Colon (tissue), 2 donors: ENCODE measurements at regions not wholly inside any gene's neighbourhood (a gene's known extent, or its start where the extent isn't known, plus 50 kb on each side); places are given as distances from the start of the nearest gene placed in this dataset.
"Not testable (repeated sequence)": the region's sequence is repeated elsewhere in the genome, so short reads cannot be mapped to it uniquely, and the experiment has no call there.

Experiments
- FAIRE-seq: peaks from 2 replicates; lab custom pipeline; 2012; peaks lifted over from hg19 to GRCh38; lab: Jason Lieb, UNC
- donor health status: control.
- donor health status: control.

GRCh38 chr5:162624110-162624509 lies 556.5 kb downstream of the GABRG2 start:
- FAIRE-seq, result no peak

- no peak for FAIRE-seq
Measured at GRCh38 chr5:162637481-162637880, 569.9 kb downstream of the GABRG2 start.

DNA sequence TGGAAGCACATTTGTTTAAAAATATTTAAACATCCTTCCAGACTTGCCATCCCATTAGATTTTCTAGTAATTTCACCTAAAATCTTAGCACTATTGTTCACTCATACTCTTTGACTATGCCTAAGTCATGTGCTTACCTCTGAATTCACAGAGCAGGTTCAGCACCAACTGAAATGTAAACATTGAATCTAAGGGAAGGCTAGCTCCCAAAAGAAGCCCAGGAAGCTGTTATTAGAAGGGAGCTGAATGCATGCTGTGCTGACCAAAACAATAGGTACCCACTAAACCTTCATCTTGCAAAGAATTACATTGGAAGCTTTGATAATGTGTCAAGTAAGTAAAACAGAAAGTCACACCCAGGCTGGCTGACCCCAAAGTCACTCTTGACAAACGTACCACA lies 571.3 kb downstream of the GABRG2 start:
- no peak for FAIRE-seq

DNA sequence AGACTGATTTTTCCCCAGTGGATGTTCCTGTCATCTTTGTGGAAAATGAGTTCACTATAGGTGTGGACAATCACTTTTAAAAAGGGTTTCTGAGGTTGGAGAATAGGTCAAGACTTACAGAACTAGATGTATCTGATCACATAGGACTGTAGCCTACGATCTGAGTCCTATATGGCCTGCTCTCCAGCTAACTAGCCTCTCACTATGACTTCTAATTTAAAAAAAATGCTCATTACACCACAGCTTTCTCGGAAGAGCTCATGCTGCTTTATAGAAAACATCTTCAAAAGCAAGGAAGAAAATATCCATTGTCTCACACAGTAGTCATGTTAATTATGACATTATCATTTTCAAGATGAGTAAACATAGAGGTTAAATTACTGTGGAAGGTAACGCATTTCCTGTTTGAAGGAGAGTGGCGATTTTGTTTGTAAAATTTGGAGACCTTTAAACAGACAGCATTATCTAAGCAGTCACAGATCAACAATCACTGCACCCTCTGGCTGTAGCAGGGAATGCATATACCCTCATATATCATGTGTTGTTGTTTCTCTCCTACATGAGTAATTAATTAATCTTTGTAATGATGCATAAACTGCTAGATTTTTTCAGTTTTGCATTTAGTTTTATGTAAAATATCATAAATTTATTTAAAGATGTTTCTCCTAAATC lies 573.7 kb downstream of the GABRG2 start:
- FAIRE-seq, result no peak

DNA sequence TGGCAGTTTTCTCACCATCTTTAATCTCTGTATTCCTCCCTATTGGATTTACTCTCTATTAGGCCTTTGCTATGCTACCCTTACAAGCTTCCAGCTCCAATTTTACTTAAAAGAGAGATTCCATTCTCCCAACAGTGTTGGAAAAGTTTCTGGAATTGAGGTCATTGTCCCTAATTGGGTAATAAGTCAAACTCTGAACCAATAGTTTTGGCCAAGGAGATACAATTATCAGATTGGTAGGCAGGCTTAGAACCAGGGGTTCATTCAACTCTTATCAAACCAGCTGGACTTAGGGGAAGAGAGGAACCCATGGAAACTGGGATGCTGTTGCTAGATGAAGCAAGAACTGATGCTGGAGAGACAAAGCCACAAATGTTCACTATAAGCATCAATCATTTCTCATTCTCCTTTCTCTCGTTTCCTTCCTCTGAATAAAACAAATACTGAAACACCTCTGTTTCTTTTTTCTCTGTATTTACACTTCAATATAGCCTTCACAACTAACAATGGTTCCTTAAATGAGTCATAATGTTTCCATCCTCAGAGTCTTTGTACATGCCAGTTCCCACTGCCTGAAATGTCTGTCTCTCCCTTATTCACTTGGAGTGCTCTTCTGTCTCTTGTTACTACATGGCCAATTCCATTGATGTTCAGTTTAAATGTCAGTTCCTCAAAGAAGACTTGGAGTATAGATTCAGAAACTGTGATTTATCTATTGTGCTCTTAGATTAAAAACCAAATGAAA lies 587.3 kb downstream of the GABRG2 start:
- no peak for FAIRE-seq

DNA sequence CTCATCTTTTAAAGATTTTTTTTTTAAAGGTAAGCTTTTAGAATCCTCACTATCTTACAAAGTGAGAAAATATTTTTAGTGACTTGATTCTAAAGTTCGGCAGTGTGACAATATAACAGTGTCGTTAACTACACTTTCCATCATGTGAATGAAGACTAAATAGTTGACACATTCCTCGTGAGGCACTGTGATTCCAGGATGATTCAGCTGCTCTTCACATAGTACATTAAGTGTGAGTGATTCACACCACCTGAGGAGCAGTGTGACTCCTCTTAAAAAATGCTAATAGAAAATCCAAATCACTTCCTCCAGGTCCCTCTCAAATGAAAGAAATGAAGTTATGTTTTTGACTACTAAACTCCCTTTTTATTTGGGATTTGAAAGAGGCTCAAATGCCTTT lies 589.5 kb downstream of the GABRG2 start:
- no peak for FAIRE-seq

DNA sequence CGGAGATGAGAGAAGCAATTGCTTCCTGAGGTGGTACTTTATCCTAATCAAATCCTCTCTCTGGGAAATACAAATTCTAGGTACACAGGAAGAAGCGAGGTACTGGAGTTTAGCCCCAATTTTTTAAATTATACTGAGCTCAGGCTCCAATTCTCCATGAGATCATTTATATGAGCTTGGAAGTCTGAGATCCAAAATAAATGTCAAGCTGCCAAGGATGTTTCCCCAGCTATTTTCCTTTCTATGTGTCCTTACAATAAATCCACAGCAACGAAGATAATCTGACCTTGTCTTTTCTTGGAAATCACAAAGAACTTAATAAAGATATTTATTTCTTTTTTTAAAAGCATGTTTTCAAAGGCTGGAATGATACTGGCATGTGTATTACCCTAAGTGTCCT lies 597.3 kb downstream of the GABRG2 start:
- no peak for FAIRE-seq

- no peak for FAIRE-seq
Measured at GRCh38 chr5:162668926-162669325, 601.4 kb downstream of the GABRG2 start.

GRCh38 chr5:162672061-162672460 lies 604.5 kb downstream of the GABRG2 start:
- no peak for FAIRE-seq

DNA sequence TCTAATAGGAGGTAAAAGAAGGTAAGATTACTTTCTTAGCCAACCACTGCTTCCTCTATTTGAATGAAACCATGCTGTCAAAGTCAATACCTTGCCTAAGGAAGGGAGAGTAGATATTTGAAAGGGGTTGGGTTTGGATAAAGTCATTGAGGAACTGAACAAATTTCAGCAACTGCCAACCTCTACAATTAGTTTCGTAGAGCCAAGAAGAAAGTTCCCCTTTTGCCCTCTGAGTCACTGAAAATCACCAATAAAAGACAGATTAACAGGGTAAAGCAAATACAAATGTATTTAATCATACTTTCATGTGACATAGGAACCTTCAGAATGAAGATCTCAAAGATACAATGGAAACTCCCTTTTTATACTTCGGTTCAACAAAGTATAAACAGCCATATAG lies 615.7 kb downstream of the GABRG2 start:
- peak; percentile 10 for FAIRE-seq

DNA sequence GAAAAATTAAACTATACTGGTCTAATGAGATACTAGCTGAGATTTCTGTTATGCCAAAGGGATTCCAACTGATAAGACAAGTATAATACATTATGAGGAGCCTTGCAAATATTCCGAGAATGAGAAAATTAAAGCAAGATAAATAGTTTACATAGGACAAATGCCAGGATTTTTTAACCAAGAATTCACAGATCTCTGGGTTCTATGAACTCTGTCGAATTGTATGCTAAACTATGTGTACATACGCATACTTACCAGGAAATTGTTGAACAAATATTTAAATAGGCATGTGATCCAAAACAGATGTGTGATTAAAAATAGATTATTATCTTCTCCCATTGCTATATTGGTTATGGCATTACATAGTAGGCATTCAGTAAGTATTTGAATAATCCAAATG lies 616.6 kb downstream of the GABRG2 start:
- FAIRE-seq, result no peak

GRCh38 chr5:162685302-162685701 lies 617.7 kb downstream of the GABRG2 start:
- no peak for FAIRE-seq

GRCh38 chr5:162696272-162696671 lies 628.7 kb downstream of the GABRG2 start:
- FAIRE-seq, result not testable (repeated sequence)

GRCh38 chr5:162699361-162699760 lies 631.8 kb downstream of the GABRG2 start:
- no peak for FAIRE-seq

GRCh38 chr5:162703914-162704313 lies 636.3 kb downstream of the GABRG2 start:
- no peak for FAIRE-seq

- FAIRE-seq, result no peak
Measured at GRCh38 chr5:162711244-162711643, 643.7 kb downstream of the GABRG2 start.

DNA sequence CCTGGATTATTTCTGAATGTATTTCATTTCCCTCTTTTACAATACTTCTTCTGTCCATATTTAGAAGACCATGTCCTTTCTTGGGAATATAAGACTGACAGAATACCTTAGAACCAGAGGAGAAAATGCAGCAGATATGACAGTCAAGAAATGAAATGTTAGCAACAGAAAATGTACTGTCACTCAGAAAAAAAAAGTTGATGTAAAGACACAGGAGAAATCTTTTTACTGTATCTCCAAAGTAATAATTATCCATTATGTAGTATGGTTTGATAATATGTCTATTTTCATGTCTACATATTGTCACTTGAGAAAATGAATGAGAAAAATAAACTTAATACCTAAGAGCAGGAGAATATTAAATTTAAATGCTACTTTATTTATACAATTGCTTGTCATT lies 652.1 kb downstream of the GABRG2 start:
- FAIRE-seq, result no peak

GRCh38 chr5:162721125-162721524 lies 653.6 kb downstream of the GABRG2 start:
- FAIRE-seq, result no peak

DNA sequence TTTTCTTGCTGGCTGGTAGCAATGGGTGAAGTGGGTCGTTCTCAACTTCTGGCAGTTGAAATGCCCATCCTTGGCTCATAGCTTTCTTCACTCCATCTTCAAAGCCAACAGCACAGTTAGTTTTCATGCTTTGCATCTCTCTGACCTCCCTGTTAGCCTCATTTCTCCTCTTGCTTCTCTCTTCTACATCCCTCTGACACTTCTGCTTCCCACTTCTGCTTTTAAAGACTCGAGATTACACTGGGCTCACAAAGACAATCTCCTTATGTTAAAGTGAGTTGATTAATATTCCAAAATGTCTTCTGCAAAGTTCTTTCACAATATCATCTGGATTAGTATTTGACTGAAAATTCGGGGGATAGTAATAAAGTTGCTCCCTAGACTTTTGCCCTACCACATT lies 684.8 kb upstream of the CCNG1 start:
- FAIRE-seq, result no peak

DNA sequence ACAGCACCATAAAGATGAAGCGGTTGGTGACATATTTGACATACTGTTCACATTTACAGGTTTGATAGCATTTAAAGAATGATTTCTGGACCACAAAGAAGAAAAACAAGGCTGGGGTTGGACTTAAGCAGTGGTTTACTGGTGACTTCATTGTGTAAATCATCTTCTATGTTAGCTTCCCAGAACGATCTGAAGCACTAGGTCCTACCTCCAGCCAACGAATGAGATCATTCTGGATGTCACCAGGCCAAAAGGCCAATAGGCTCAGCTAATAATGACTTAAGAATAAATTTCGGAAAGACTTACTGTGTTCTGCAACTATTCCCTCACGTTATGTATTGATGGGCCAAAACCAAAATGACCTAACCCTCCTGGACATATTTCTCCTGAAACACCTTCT lies 675.3 kb upstream of the CCNG1 start:
- FAIRE-seq, result no peak

DNA sequence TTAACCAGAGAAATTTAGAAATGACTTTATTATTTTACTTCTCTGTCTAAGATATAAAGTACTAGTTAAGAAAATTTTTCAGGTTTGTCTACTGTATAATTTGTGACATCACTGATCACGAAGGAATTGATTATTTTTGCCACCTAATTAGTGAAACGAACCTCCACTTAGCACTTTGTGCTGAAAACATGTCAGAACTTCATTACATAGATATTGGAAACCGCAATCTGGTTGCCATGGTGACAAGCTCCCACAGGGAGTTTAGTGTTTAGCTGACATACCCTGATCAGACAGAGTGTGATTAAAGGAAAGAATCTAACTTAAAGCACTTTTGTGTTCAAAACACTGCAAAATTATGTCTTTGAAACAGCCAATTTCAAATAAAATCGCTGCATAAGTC lies 668.4 kb upstream of the CCNG1 start:
- FAIRE-seq, result no peak

GRCh38 chr5:162785673-162786072 lies 651.7 kb upstream of the CCNG1 start:
- no peak for FAIRE-seq

DNA sequence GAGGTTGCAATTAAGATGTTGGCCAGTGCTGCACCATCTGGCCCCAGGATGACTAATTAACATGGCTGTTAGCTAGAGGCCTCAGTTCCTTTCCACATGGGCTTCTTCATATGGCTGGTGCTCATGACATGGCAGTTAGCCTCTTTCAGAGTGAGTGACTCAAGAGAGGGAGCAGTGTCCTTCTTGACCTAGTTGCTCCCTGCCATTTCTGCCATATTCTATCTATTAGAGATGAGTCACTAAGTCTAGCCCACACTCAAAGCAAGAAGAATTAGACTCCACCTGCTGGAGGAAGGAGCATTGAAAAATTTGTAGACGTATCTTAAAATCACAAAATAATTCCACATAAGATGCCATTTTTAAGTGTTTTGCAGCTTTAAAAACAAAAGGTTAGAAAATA lies 651.2 kb upstream of the CCNG1 start:
- no peak for FAIRE-seq

DNA sequence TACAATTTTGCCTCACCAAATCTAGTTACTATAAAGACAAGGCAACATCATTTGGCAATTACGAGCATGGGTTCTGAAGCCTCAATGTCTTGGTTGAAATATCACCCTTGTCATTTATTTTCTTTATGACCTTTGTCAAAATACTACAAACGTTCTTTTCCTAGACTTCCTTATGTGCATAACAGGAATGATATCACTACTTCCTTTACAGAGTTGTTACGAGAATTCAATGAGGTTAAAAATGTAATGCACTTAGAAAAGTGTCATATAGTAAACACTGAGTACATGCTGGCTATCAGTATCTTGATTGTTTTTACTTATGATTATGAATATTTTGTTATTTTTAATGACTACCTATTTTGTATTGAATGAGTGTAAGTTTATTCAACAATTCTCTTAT lies 640.9 kb upstream of the CCNG1 start:
- FAIRE-seq, result no peak
